CD14-positive monocyte (primary cell): ENCODE measurements at regions not wholly inside any gene's neighbourhood (a gene's known extent, or its start where the extent isn't known, plus 50 kb on each side); places are given as distances from the start of the nearest gene placed in this dataset.

ENCODE experiments used
- DNase-seq, 3 donors: peaks; one replicate each; pipeline ENCODE4 v3.0.0-alpha.2; 2011 to 2022
- H2AFZ ChIP-seq: 2 replicates; pipeline ENCODE4 v1.6.0; 2012; ENCODE audit warnings: mild to moderate bottlenecking, low read depth, low read length, inconsistent platforms; ENCODE audit not compliant: insufficient read depth, poor library complexity, severe bottlenecking
- H3K27ac ChIP-seq, 2 donors: 1 replicate in 1 of 2; 2 replicates in 1 of 2; pipeline ENCODE4 v1.5.1; 2012 to 2013; ENCODE audit warnings: low read length in 2 of 2, control low read depth in 1 of 2, inconsistent platforms in 1 of 2, low read depth in 1 of 2, mild to moderate bottlenecking in 1 of 2
- H3K27me3 ChIP-seq, 2 donors: one replicate each; pipeline versions ENCODE4 v1.6.0 to v1.6.1; 2011 to 2013; ENCODE audit warnings: low read length in 2 of 2; ENCODE audit not compliant: control insufficient read depth in 2 of 2, insufficient read depth in 2 of 2
- H3K36me3 ChIP-seq, 2 donors: replicated peaks in 1 of 2; 1 replicate in 1 of 2; 2 replicates in 1 of 2; pipeline versions ENCODE4 v1.5.1 to v1.6.1; 2012 to 2013; ENCODE audit warnings: low read length in 2 of 2, control low read depth in 1 of 2, inconsistent platforms in 1 of 2, mild to moderate bottlenecking in 1 of 2; ENCODE audit not compliant: insufficient read depth in 2 of 2, control insufficient read depth in 1 of 2
- H3K4me1 ChIP-seq, 2 donors: 1 replicate in 1 of 2; 2 replicates in 1 of 2; pipeline versions ENCODE4 v1.5.1 to v1.6.1; 2012 to 2013; ENCODE audit warnings: low read length in 2 of 2, control low read depth in 1 of 2, inconsistent platforms in 1 of 2, mild to moderate bottlenecking in 1 of 2, moderate library complexity in 1 of 2; ENCODE audit not compliant: insufficient read depth in 2 of 2, control insufficient read depth in 1 of 2
- H3K4me2 ChIP-seq: replicated peaks from 2 replicates; pipeline ENCODE3; 2012; ENCODE audit warnings: low read length, moderate library complexity, mild to moderate bottlenecking; ENCODE audit not compliant: poor library complexity, severe bottlenecking; ENCODE audit errors: extremely low read depth
- H3K4me3 ChIP-seq, 3 experiments: fragments of 200-600 bp in 1 of 3; sonication (generic) in 1 of 3; replicated peaks in 1 of 3; 1 replicate in 2 of 3; 2 replicates in 1 of 3; pipeline ENCODE4 v1.5.1; 2011 to 2013; ENCODE audit warnings: low read length in 3 of 3, mild to moderate bottlenecking in 3 of 3, control low read depth in 2 of 3, low read depth in 2 of 3, inconsistent platforms in 1 of 3, moderate library complexity in 1 of 3
- H3K79me2 ChIP-seq: 2 replicates; pipeline ENCODE4 v1.6.0; 2012; ENCODE audit warnings: mild to moderate bottlenecking, control low read depth, inconsistent platforms, low read length, moderate library complexity; ENCODE audit not compliant: insufficient read depth
- H3K9ac ChIP-seq: 2 replicates; pipeline ENCODE4 v1.6.0; 2017; ENCODE audit warnings: low read length, mild to moderate bottlenecking; ENCODE audit not compliant: insufficient read depth, poor library complexity, severe bottlenecking
- H3K9me3 ChIP-seq, 2 donors: replicated peaks in 1 of 2; 1 replicate in 1 of 2; 2 replicates in 1 of 2; pipeline versions ENCODE4 v1.5.1 to v1.6.1; 2012 to 2013; ENCODE audit warnings: low read length in 2 of 2, control low read depth in 1 of 2; ENCODE audit not compliant: control insufficient read depth in 1 of 2, insufficient read depth in 1 of 2
- H4K20me1 ChIP-seq: 2 replicates; pipeline ENCODE4 v1.6.0; 2012; ENCODE audit warnings: mild to moderate bottlenecking, low read length, control low read depth, moderate library complexity; ENCODE audit not compliant: insufficient read depth
- H3K27ac Mint-ChIP-seq, 7 donors: one replicate each; pipeline ENCODE4 v1.8.0; 2020; ENCODE audit warnings: mild to moderate bottlenecking in 7 of 7, mixed read lengths in 7 of 7, moderate library complexity in 6 of 7, inconsistent platforms in 2 of 7
- H3K27me3 Mint-ChIP-seq, 3 donors: one replicate each; pipeline ENCODE4 v1.8.0; 2021 to 2022; ENCODE audit warnings: low read depth in 3 of 3, mild to moderate bottlenecking in 3 of 3, mixed read lengths in 3 of 3, moderate library complexity in 3 of 3, inconsistent platforms in 1 of 3
- H3K36me3 Mint-ChIP-seq, 2 donors: one replicate each; pipeline ENCODE4 v1.8.0; 2020; ENCODE audit warnings: mixed read lengths in 2 of 2, inconsistent platforms in 1 of 2, mild to moderate bottlenecking in 1 of 2
- H3K4me1 Mint-ChIP-seq: one replicate; pipeline ENCODE4 v1.8.0; 2020; ENCODE audit warnings: mild to moderate bottlenecking, mixed read lengths
- H3K4me3 Mint-ChIP-seq, 2 donors: one replicate each; pipeline ENCODE4 v1.8.0; 2020; ENCODE audit warnings: mild to moderate bottlenecking in 2 of 2, mixed read lengths in 2 of 2, moderate library complexity in 1 of 2
- H3K9me3 Mint-ChIP-seq, 7 donors: one replicate each; pipeline ENCODE4 v1.8.0; 2020 to 2022; ENCODE audit warnings: mixed read lengths in 7 of 7, mild to moderate bottlenecking in 6 of 7, moderate library complexity in 6 of 7, inconsistent platforms in 2 of 7
- CTCF ChIP-seq: fragments of 200-600 bp; IDR thresholded peaks from one replicate; pipeline ENCODE4 v1.8.0; 2022; ENCODE audit warnings: antibody characterized with exemption, mild to moderate bottlenecking
- WGBS: methylation state at CpG from one replicate; pipeline ENCODE4 v1.1.5; 2013; ENCODE audit warnings: missing lambda C conversion rate; ENCODE audit not compliant: insufficient coverage; 5-methylcytosine and 5-hydroxymethylcytosine counted together
- intact Hi-C, 2 donors: fragments of 100-400 bp; cut with micrococcal nuclease; formaldehyde crosslinking; loops; one replicate each; pipeline versions ENCODE4 v1.15.0 to v1.15.1; 2023

- Histone ChIP-seq H3K4me3 (no peak overlapping the region), H3K9ac (no peak overlapping the region), H3K9me3 (peaks cover 0 to 9% of the 10 kb centered on the region in 2 donors), H3K27me3 (no peaks in the 10 kb centered on the region), H3K79me2 (no peaks in the 10 kb centered on the region), H3K27ac (no peak overlapping the region), H4K20me1 (no peaks in the 10 kb centered on the region), H2AFZ (no peak overlapping the region), H3K4me2 (no peak overlapping the region), H3K36me3 (no peaks in the 10 kb centered on the region), H3K4me1 (no peaks in the 10 kb centered on the region)
- Mint-ChIP-seq H3K4me3 (no peak overlapping the region), H3K27ac (no peak overlapping the region), H3K36me3 (no peaks in the 10 kb centered on the region), H3K9me3 (peaks cover 7 to 20% (median 12%) of the 10 kb centered on the region in 7 donors), H3K4me1 (no peaks in the 10 kb centered on the region), H3K27me3 (peaks cover 0 to 2% (median 0%) of the 10 kb centered on the region in 3 donors)
- no peak for TF ChIP-seq CTCF
- WGBS, result no CpG with 5 or more reads among the region's 2 CpGs
- intact Hi-C loops, result no loop called here
- DNase-seq, result no peak
These were observed 294.3 kb upstream of the SOX4 start for GRCh38 chr6:21299216-21299615.

GRCh38 chr6:21300439-21300838 lies 293.1 kb upstream of the SOX4 start:
- no peak overlapping the region for H3K4me2 ChIP-seq
- intact Hi-C loops, result no loop called here
- no peaks in the 10 kb centered on the region for H3K36me3 Mint-ChIP-seq
- WGBS, result no CpG with 5 or more reads among the region's 3 CpGs
- no peak overlapping the region for H3K9ac ChIP-seq
- no peak overlapping the region for H3K4me3 Mint-ChIP-seq
- peaks cover 0 to 9% of the 10 kb centered on the region in 2 donors for H3K9me3 ChIP-seq
- no peak overlapping the region for H3K27ac ChIP-seq
- no peaks in the 10 kb centered on the region for H3K27me3 ChIP-seq
- no peak for TF ChIP-seq CTCF
- peaks cover 7 to 20% (median 12%) of the 10 kb centered on the region in 7 donors for H3K9me3 Mint-ChIP-seq
- DNase-seq, result no peak
- no peaks in the 10 kb centered on the region for H4K20me1 ChIP-seq
- no peak overlapping the region for H3K4me3 ChIP-seq
- no peak overlapping the region for H3K27ac Mint-ChIP-seq
- H2AFZ ChIP-seq, result no peak overlapping the region
- H3K4me1 ChIP-seq, result no peaks in the 10 kb centered on the region
- H3K4me1 Mint-ChIP-seq, result no peaks in the 10 kb centered on the region
- H3K27me3 Mint-ChIP-seq, result peaks cover 0 to 2% (median 0%) of the 10 kb centered on the region in 3 donors
- H3K79me2 ChIP-seq, result no peaks in the 10 kb centered on the region
- H3K36me3 ChIP-seq, result no peaks in the 10 kb centered on the region
